GM21526 (cell line): ENCODE measurements at regions not wholly inside any gene's neighbourhood (a gene's known extent, or its start where the extent isn't known, plus 50 kb on each side); places are given as distances from the start of the nearest gene placed in this dataset.

Experiments used
- ATAC-seq: cut with Tn5 transposase; IDR thresholded peaks from one replicate; pipeline ENCODE4 v1.9.1; 2021; ENCODE audit warnings: moderate library complexity; ENCODE audit not compliant: unreplicated experiment, low FRiP score

GRCh38 chr11:131284041-131284440, 86.4 kb upstream of the NTM start:
- ATAC-seq, result no peak

- ATAC-seq, result no peak
Observed at GRCh38 chr11:131288521-131289091, 81.8 kb upstream of the NTM start.

- ATAC-seq, result no peak
Observed at GRCh38 chr11:131290185-131290584, 80.2 kb upstream of the NTM start.

DNA sequence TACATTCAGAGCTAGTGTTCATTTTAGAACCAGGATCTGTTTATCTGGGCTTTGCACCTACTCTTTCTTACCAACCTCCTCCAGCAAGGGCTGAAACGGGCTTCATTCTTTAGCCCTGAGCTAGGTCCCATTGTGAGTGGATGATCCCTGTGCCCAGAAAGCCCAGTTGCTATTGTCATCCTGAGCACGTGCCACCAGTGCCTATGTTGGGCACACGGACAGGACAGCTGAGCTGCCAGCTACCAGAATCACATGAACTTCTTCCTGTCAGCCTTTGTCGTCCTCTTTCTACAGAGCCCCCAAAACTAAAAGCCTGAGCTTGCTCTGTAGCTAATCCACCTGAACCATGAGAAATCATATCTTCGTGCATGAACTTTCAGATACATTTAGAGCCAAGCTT, 74.4 kb upstream of the NTM start:
- ATAC-seq, result no peak

- no peak for ATAC-seq
Observed at GRCh38 chr11:131297441-131297840, 73.0 kb upstream of the NTM start.

GRCh38 chr11:131299598-131300438, 70.6 kb upstream of the NTM start:
- ATAC-seq, result no peak

DNA sequence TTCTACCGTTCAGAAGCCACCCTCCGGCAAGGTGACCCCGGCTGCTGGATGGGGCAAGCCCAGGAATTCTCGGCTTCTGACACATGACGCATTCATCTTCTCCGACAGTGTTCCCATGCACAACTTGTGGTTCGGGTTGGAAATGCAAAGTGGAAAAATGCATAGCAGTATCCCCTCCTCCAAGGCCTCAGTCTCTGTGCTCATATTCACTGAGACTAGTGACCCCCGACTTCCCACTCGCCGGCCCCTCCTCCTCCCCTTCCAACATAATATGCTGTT, 70.0 kb upstream of the NTM start:
- ATAC-seq, result no peak

- no peak for ATAC-seq
Observed at GRCh38 chr11:131301306-131301705, 69.1 kb upstream of the NTM start.

DNA sequence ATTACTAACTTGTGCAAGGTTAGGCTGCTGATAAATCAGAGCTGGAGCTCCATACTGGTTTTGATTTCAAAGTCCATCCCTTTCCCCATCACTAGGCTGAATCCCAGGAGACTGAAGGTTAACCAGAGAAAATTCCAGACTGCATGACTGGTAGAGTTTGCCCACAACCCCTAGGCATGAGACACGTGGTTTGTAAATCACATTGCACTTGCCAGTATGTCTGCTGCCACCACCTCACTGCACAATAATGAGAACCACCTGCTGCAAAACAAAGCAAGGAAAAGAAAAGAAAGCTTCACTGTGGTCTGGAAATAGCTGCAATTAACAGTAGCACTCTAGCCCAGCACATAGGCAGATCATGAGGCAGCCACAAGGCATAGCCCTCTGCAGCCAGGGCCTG, 67.6 kb upstream of the NTM start:
- ATAC-seq, result no peak

DNA sequence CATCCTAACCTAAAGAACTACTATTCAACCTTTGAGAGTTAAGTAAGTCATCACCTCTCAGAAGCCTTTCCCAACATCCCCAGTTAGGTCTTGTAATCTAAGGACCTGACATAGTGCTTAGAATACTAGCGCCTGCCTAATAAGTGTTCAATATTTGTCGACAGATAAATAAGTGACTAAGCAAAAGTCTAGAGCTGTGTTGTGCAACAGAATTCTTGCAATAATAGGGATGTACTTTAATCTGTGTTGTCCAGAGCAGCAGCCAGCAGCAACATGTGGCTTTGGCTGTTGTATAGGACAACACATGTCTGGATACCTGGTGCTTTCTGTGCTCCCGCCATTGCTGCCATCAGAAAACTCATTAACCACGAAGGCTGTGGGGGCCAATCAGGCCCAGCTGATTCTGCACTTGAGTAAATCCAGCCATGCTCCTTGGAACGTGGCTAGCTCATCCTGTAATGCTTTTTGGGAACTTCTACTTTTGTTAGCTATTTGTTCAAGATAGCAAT, 66.8 kb upstream of the NTM start:
- no peak for ATAC-seq

DNA sequence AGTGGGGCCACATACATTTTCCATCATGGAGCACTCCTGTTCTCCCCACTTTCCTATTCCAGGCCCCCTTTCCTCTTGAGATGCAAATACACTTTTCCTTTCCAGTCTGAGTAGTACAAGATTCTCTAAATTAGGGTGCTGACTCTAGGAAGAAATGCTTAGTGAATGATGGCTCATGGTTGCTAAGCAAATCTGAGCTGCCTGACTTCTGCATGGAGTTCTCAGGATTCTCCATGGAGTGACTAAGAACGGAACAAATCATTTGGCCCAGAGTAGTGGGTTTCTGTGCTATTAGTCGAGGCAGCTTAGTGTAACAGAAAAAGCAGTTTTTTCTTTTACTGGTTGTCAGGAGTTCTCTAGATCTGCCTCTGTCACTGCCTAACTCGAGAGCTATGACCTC, 65.4 kb upstream of the NTM start:
- ATAC-seq, result no peak

DNA sequence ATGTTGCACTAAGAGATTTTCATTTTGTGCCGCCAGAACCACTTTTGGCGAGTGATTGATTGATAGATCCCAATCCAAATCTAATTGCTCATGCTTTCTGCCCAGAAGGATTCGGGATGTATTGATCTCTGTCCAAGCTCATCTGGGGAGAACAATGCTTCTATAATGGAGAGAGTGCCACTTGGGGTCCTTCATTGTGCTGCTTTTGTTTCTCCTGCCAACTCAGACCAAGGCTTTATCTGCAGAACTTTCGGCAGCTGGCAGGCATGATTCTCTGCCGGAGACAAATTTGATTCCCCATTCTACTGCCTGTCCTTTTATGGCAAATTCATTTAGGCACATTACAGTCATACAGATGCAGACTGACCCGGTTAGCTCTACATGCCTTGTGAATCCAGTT, 62.9 kb upstream of the NTM start:
- no peak for ATAC-seq

- no peak for ATAC-seq
Observed at GRCh38 chr11:131309776-131310175, 60.6 kb upstream of the NTM start.

DNA sequence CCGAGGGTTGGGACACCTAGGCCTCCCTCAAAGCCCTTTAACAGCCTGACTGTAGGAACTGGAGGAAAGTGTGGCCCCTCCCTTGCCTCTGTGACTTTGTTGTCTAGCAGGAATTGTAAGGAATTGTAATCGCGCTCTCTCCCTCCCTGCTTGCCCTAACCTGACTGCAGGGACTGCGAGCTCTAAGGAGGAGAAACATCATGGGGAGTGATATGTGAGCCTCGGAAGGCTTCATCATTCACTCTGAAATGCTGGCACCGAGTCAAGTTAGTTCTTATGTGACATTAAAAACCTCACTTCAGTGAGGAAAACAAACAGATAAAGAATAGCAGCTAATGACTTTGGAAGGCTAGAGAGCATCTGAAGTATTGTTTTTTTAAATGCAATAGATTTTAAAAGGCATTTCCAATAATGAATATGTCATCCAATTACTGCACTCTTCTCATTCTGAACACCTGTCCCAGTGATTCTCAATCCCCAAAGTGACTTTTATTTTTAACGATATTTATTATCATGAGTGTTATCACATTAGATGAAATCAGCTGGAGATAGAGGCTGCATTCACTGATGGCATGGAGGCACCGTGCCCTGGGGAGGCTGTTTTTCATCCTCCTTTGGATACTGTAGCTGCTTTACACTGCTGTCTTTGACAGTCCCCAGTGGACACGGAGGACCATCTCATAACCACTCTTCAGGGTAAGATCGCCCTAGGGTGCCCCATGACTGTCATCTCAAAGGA, 58.5 kb upstream of the NTM start:
- ATAC-seq, result no peak
